Smooth muscle cell of the brain vasculature (primary cell): ENCODE measurements at regions not wholly inside any gene's neighbourhood (a gene's known extent, or its start where the extent isn't known, plus 50 kb on each side); places are given as distances from the start of the nearest gene placed in this dataset.

Source experiments
- DNase-seq: peaks from one replicate; pipeline ENCODE4 v3.0.0-alpha.2; 2012; ENCODE audit warnings: low read depth, low spot score

- DNase-seq = no peak
Measured at GRCh38 chr12:77299910-77300669, 234.7 kb upstream of the E2F7 start.

GRCh38 chr12:77299001-77299400 is 233.6 kb upstream of the E2F7 start:
- no peak for DNase-seq

GRCh38 chr12:77294016-77294415 is 228.6 kb upstream of the E2F7 start:
- no peak for DNase-seq

DNA sequence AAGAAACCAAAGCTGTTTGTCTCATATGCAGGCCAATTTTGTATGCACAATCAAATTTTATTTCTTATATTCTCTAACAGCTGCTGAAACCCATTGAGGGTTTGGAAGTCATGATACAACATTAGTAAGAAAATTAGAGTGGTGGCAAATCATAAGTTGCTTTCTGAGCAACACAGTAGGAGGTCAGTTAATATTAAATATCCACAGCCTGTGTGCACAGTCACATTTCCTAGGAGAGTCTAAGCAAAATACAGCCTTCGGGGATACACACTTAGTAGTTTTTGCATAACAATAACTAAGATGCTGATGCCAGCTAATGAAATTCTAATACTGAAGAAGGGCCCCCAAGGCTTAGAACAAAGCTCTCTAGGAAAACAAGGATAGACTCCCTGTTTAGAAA is 209.6 kb upstream of the E2F7 start:
- DNase-seq = no peak

DNA sequence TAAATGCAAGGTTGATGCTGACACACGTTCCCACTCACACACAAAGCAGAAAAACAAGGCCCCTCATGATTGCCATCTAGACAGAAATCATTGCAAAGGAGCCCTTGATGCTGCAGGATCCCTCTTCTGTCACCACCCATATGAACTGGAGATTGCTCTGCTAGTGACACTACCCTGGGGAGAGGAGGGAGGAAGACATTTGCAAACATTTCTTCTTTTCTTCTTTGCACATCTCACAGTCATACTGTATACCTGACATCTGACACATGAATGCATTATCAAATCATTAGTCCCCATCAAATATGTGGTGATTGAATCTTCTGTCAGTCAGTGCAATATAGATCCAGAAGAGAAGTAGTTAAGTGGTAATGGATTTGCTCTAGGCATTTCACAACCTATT is 208.5 kb upstream of the E2F7 start:
- DNase-seq = no peak

DNA sequence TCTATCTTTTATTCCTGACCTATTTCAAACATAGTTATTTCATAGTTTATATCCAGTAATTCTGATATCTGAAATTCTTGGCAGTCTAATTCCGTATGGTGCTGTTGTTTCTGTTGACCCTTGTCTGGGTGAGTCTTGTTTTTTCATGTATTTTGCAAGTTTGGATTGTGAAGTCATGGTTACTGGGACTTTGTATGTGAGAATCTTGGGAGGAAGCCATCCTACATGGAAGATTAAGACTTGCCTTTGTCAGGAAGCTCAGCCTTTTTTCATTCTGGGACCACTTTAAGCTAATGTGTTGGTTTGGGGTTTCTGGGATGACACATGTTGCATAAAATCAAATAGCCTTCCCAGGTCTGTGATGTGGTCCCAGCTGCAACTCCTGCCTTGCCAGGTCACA is 191.6 kb upstream of the E2F7 start:
- no peak for DNase-seq

- no peak for DNase-seq
Measured at GRCh38 chr12:77253321-77253720, 188.0 kb upstream of the E2F7 start.

GRCh38 chr12:77251799-77252198 is 186.4 kb upstream of the E2F7 start:
- no peak for DNase-seq

- DNase-seq = no peak
Measured at GRCh38 chr12:77249892-77250291, 184.5 kb upstream of the E2F7 start.

DNA sequence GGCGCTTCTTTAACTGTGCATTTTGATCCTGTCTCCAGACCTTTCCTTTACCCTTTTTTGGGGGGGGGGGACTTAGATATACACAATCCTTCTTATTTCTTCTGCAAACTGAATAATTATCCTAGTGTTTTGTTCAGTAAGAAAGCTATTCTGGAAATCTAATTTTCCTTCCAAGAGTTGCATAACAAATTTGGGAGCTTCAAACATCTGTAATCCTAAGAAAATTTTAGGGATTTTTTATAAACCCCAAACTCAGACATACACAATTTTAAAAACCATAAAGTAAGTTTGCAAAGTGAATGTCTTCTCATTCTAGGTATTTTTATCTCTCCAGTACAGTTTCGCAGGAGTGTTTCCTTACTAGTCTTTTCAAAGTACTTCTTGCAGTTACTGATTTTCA is 182.7 kb upstream of the E2F7 start:
- no peak for DNase-seq

GRCh38 chr12:77247542-77247941 is 182.2 kb upstream of the E2F7 start:
- no peak for DNase-seq

- no peak for DNase-seq
Measured at GRCh38 chr12:77243345-77243744, 178.0 kb upstream of the E2F7 start.

DNA sequence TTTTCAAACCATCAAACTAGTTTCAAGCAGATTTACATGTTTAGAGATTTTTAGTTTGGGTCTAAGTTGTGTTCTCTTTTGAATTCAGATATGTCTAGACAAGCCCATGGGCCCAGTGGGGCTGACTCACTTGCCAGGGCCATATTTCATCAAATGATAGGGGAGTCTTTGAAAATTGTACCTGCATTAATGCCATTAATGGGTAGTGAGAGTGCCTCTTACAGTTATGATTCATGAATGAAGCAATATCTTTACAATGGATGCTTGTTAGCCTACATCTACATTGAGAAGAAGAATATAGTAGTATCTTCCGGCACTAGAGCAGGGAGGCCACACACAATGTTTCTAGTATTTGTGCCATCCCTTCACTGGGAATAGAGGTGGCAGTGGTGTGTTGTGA is 174.2 kb upstream of the E2F7 start:
- DNase-seq = no peak

DNA sequence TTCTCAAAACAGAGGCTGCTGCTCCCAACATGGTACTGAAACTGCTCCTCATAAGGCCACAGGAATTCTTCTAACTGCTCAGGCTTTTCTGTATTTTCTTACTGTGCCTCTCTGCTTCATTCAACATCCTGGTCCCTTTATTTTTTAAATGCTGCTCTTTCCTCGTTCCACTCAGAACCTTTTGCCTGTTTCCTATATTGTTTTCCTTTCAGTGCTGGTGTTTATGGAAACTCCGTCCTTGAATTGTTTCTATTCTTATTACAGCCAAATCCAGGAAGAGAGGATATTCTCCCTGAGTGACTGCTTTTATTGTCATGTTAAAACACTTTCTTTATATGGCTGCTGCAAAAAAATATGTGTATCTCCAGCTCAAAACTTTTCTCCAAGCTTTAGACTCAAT is 173.0 kb upstream of the E2F7 start:
- DNase-seq = no peak

GRCh38 chr12:77237896-77238295 is 172.5 kb upstream of the E2F7 start:
- DNase-seq = no peak

DNA sequence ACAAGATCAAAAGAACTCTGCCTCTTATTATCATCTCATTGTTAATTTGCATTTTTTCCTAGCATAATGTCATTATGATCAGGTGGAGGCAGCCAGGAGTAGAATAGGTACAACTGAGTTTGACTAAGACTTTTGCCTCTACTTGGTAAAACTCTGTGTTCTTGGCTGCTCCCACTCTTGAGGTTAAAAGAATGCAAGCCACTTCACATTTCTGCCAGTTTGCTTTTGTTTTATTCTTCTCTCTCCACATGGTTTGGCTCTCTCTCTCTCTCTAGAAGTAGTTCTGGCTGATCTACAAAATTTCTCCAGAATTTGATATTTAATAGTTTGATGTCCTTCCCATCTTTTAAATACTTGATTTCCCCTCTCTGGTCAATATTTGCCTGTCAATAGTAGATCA is 170.7 kb upstream of the E2F7 start:
- no peak for DNase-seq

DNA sequence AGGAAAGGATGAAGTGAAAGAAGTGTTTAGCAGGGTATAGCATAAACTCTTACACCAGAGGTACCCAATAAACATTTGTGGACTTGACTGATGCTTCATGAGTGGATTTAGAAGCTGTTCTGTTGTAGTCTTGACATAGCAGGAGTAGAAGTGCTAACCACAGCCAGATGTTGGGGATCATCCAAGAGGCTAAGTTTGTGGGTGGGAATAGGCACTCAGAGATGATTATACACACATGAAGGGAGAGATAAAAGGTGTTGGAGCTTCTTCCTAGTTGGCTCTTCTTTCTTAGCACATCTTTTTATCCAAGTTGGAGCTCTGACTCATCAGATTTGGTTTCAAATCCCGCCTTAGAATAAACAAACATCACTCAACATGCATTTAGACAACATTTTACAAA is 166.7 kb upstream of the E2F7 start:
- DNase-seq = peak; percentile 2

DNA sequence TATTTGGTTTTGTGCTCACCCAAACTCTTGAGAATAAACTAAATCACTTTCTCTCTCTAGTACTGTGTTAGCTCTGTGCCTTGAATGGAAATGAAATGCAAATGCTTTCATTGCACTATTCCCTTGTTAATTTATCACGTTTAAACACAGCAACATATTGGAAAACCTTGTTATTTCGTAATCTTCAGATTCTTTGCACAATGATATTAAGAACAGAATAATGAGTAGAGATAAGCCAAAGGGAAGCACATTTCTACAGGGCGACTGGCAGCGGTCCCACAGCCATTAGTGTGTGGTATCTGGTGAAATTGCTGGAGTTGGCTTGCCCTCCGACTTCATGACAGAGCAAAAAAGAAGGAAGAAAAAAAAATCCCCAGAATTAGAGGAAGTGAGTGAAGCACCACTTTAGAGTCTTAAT is 166.1 kb upstream of the E2F7 start:
- no peak for DNase-seq

DNA sequence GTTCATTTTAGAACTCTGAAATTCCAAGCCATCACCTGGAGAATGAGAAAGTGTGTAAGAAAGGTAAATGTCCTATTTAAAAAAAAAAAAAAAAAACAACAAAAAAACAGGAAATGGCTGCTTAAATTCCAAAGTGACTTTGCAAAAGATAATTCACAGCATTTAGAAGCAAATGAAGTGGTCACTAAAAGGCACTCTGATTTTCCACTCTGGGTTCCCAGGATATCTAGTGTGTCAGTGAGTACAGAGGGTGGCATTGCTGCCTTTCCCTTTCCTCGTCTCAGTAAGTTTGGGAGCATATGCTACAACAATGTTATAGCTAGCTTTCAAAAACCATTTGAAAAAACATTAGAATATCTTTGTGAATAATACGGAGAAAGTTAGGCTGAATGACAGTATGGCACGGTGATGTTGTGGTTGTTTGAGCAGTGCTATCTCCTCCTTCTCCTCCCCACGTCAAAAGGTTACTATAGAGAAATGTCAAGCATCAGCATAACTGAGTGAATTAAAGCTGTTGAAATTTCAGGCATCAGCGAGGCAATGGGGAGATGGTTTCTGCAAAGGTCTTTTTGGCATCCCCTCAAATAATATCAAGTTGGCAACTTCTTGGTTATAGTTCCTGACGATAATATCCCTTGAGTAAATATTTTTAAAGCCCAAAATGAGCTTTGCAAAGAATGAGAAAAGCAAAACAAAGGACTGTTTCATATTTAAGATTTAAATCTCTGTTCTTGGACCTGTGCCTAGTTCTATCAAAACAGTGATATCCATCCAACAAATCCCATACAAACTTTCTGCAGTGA is 164.5 kb upstream of the E2F7 start:
- peak; percentile 15 for DNase-seq

- DNase-seq = no peak
Measured at GRCh38 chr12:77228376-77228775, 163.0 kb upstream of the E2F7 start.

- DNase-seq = no peak
Measured at GRCh38 chr12:77226368-77226767, 161.0 kb upstream of the E2F7 start.

DNA sequence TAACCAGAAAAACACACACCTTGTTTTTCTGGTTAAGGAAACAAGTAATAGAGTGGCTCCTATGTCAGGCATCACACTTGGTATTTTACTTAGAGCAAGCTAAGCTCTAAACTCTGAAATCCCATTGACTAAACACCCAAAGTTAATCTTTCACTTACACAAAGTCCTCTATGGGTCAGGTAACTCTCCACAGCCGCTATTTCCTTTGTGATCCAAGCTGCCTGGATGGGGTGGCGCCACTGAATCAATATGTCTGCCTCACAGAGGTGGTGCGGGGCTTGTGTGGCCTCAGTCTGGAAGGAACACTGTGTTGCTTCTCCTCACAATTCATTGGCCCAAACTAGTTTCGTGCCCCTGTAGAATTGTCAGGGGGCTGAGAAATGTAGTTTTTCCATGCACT is 160.0 kb upstream of the E2F7 start:
- DNase-seq = no peak

- no peak for DNase-seq
Measured at GRCh38 chr12:77224346-77224745, 159.0 kb upstream of the E2F7 start.
